PC-3 (cell line): ENCODE measurements at regions not wholly inside any gene's neighbourhood (a gene's known extent, or its start where the extent isn't known, plus 50 kb on each side); places are given as distances from the start of the nearest gene placed in this dataset.

ENCODE experiments used
- ATAC-seq: fragments of 200-7000 bp; cut with Tn5 transposase; 2 replicates; pipeline ENCODE4 v1.9.1; 2020; ENCODE audit warnings: mild to moderate bottlenecking, moderate library complexity
- BruUV-seq: library from RNA; stranded (reverse); fragments of 400-500 nt; replicated peaks from 2 replicates; lab custom pipeline; 2021; lab: Mats Ljungman, UMichigan
- CTCF ChIA-PET: fragments of 300-600 bp; sonication (Branson Sonifier 250); formaldehyde crosslinking; loops from one replicate; lab custom pipeline; 2022; ENCODE audit warnings: antibody characterized with exemption; lab: Charles Lee
- POLR2A ChIA-PET: fragments of 300-600 bp; sonication (Branson Sonifier 250); formaldehyde crosslinking; loops from one replicate; lab custom pipeline; 2022; ENCODE audit warnings: antibody characterized with exemption; ENCODE audit not compliant: unreplicated experiment; lab: Charles Lee
- DNase-seq: peaks from one replicate; pipeline ENCODE4 v3.0.0-alpha.2; 2015
- H2AFZ ChIP-seq: fragments of 300-600 bp; sonication (generic); 2 replicates; pipeline ENCODE4 v1.6.0; 2016; ENCODE audit warnings: antibody characterized with exemption, low read length
- H3F3A ChIP-seq: fragments of 300-600 bp; sonication (generic); one replicate; pipeline ENCODE4 v1.6.0; 2017; ENCODE audit warnings: antibody characterized with exemption, low read length, control low read depth, mild to moderate bottlenecking; ENCODE audit not compliant: unreplicated experiment
- H3K27ac ChIP-seq: fragments of 300-600 bp; sonication (generic); 2 replicates; pipeline ENCODE4 v1.5.1; 2016; ENCODE audit warnings: mild to moderate bottlenecking, low read length
- H3K27me3 ChIP-seq: fragments of 300-600 bp; sonication (generic); 2 replicates; pipeline ENCODE4 v1.6.1; 2016; ENCODE audit warnings: low read length, mixed read lengths
- H3K36me3 ChIP-seq: fragments of 300-600 bp; sonication (generic); 2 replicates; pipeline ENCODE4 v1.6.1; 2016; ENCODE audit warnings: low read depth, mixed run types, low read length, mixed read lengths
- H3K4me1 ChIP-seq: fragments of 300-600 bp; sonication (generic); 2 replicates; pipeline ENCODE4 v1.5.1; 2016; ENCODE audit warnings: low read length; ENCODE audit not compliant: insufficient read depth
- H3K4me2 ChIP-seq: fragments of 300-600 bp; sonication (generic); 2 replicates; pipeline ENCODE4 v1.6.0; 2016; ENCODE audit warnings: low read length
- H3K4me3 ChIP-seq: fragments of 300-600 bp; sonication (generic); 2 replicates; pipeline ENCODE4 v1.5.1; 2016; ENCODE audit warnings: mild to moderate bottlenecking, low read length, mixed read lengths
- H3K79me2 ChIP-seq: fragments of 300-600 bp; sonication (generic); 2 replicates; pipeline ENCODE4 v1.6.1; 2017; ENCODE audit warnings: low read length, mixed read lengths
- H3K9ac ChIP-seq: fragments of 300-600 bp; sonication (generic); 2 replicates; pipeline ENCODE4 v1.6.0; 2016; ENCODE audit warnings: mild to moderate bottlenecking, low read length
- H3K9me2 ChIP-seq: fragments of 300-600 bp; sonication (generic); replicated peaks from 2 replicates; pipeline ENCODE4 v1.6.1; 2016; ENCODE audit warnings: mixed run types, low read length, mixed read lengths
- H3K9me3 ChIP-seq: fragments of 300-600 bp; sonication (generic); 2 replicates; pipeline ENCODE4 v1.6.1; 2016; ENCODE audit warnings: low read length, mixed read lengths
- H4K20me1 ChIP-seq: fragments of 300-600 bp; sonication (generic); 2 replicates; pipeline ENCODE4 v1.6.1; 2016; ENCODE audit warnings: low read length, mixed read lengths
- CTCF ChIP-seq: fragments of 300-600 bp; sonication (generic); conservative IDR thresholded peaks from 2 replicates; pipeline ENCODE4 v1.5.1; 2017; ENCODE audit warnings: antibody characterized with exemption, low read depth, mild to moderate bottlenecking, low read length
- EZH2 ChIP-seq: fragments of 300-600 bp; sonication (generic); IDR thresholded peaks from one replicate; pipeline ENCODE4 v1.6.1; 2017; ENCODE audit warnings: antibody characterized with exemption, mild to moderate bottlenecking, low read length; ENCODE audit not compliant: unreplicated experiment
- EZH2phosphoT487 ChIP-seq: fragments of 300-600 bp; sonication (generic); IDR thresholded peaks from 2 replicates; pipeline ENCODE4 v1.6.1; 2018; ENCODE audit warnings: mild to moderate bottlenecking, antibody characterized with exemption, low read length, borderline replicate concordance
- intact Hi-C: fragments of 100-400 bp; cut with micrococcal nuclease; formaldehyde crosslinking; loops from 2 replicates; pipeline ENCODE4 v1.9.0; 2023

GRCh38 chr3:73204841-73205240 lies 143.4 kb downstream of the EBLN2 start:
- no peaks in the 10 kb centered on the region for H3K4me1 ChIP-seq
- intact Hi-C loops: no loop called here
- H2AFZ ChIP-seq: no peak overlapping the region
- no peak overlapping the region for H3K4me2 ChIP-seq
- ATAC-seq: no peak
- H4K20me1 ChIP-seq: no peaks in the 10 kb centered on the region
- no peak overlapping the region for H3K27ac ChIP-seq
- H3K4me3 ChIP-seq: no peak overlapping the region
- TF ChIP-seq EZH2: no peak
- TF ChIP-seq EZH2phosphoT487: no peak
- TF ChIP-seq CTCF: no peak
- H3K9me3 ChIP-seq: no peaks in the 10 kb centered on the region
- no peaks in the 10 kb centered on the region for H3K79me2 ChIP-seq
- no TSS peak for BruUV-seq
- H3K9ac ChIP-seq: no peak overlapping the region
- POLR2A ChIA-PET: no interaction called here
- no peaks in the 10 kb centered on the region for H3K9me2 ChIP-seq
- H3K36me3 ChIP-seq: no peaks in the 10 kb centered on the region
- CTCF ChIA-PET: no interaction called here
- no peak for DNase-seq
- no peaks in the 10 kb centered on the region for H3F3A ChIP-seq
- H3K27me3 ChIP-seq: peaks cover 16% of the 10 kb centered on the region

- Histone ChIP-seq H3K4me1 (no peaks in the 10 kb centered on the region), H3K4me2 (no peak overlapping the region), H2AFZ (no peak overlapping the region), H3K79me2 (no peaks in the 10 kb centered on the region), H3K9me3 (no peaks in the 10 kb centered on the region), H4K20me1 (no peaks in the 10 kb centered on the region), H3K27ac (no peak overlapping the region), H3K4me3 (no peak overlapping the region), H3F3A (no peaks in the 10 kb centered on the region), H3K9me2 (no peaks in the 10 kb centered on the region), H3K9ac (no peak overlapping the region), H3K36me3 (no peaks in the 10 kb centered on the region), H3K27me3 (peaks cover 12% of the 10 kb centered on the region)
- DNase-seq (no peak), ATAC-seq (no peak)
- TF ChIP-seq EZH2phosphoT487 (no peak), EZH2 (no peak), CTCF (no peak)
- ChIA-PET POLR2A (no interaction called here), CTCF (no interaction called here)
- intact Hi-C loops: no loop called here
- BruUV-seq: no TSS peak
Measured at GRCh38 chr3:73206030-73206429, 144.6 kb downstream of the EBLN2 start.

- CTCF ChIA-PET: no interaction called here
- H3K4me2 ChIP-seq: no peak overlapping the region
- POLR2A ChIA-PET: no interaction called here
- H3K9ac ChIP-seq: no peak overlapping the region
- TF ChIP-seq EZH2 (no peak), CTCF (no peak), EZH2phosphoT487 (no peak)
- ATAC-seq (no peak), DNase-seq (no peak)
- H3K9me2 ChIP-seq: no peaks in the 10 kb centered on the region
- intact Hi-C loops: no loop called here
- no peaks in the 10 kb centered on the region for H3K36me3 ChIP-seq
- H3K4me3 ChIP-seq: no peak overlapping the region
- H3F3A ChIP-seq: no peaks in the 10 kb centered on the region
- no peaks in the 10 kb centered on the region for H3K79me2 ChIP-seq
- no peak overlapping the region for H3K27ac ChIP-seq
- no TSS peak for BruUV-seq
- H3K27me3 ChIP-seq: peaks cover 7% of the 10 kb centered on the region; the same call in 1 of the 2 replicates
- H3K4me1 ChIP-seq: no peaks in the 10 kb centered on the region
- H3K9me3 ChIP-seq: no peaks in the 10 kb centered on the region
- H4K20me1 ChIP-seq: no peaks in the 10 kb centered on the region
- no peak overlapping the region for H2AFZ ChIP-seq
Measured at GRCh38 chr3:73207946-73208440, 146.5 kb downstream of the EBLN2 start.
